PFSK-1 (cell line): ENCODE measurements at regions not wholly inside any gene's neighbourhood (a gene's known extent, or its start where the extent isn't known, plus 50 kb on each side); places are given as distances from the start of the nearest gene placed in this dataset.

Experiments
- FOXP2 ChIP-seq: optimal IDR thresholded peaks from 2 replicates; pipeline ENCODE3; 2011; ENCODE audit warnings: borderline replicate concordance, control low read depth, inconsistent platforms; ENCODE audit not compliant: insufficient read depth; ENCODE audit errors: extremely low read length, extremely low read depth
- POLR2AphosphoS5 ChIP-seq: IDR thresholded peaks from 2 replicates; pipeline ENCODE4 v1.6.1; 2012; ENCODE audit warnings: low read depth, mild to moderate bottlenecking, control low read depth, low read length, moderate library complexity
- REST ChIP-seq, 2 experiments: IDR thresholded peaks; 2 replicates each; pipeline versions ENCODE4 v1.6.1 to v1.8.0; 2011 to 2012; ENCODE audit warnings: low read depth in 2 of 2, low read length in 2 of 2, control low read depth in 1 of 2, inconsistent platforms in 1 of 2, mild to moderate bottlenecking in 1 of 2, moderate library complexity in 1 of 2; ENCODE audit not compliant: insufficient read depth in 1 of 2
- SIN3A ChIP-seq: IDR thresholded peaks from 2 replicates; pipeline ENCODE4 v1.6.1; 2012; ENCODE audit warnings: mild to moderate bottlenecking, low read length, moderate library complexity, borderline replicate concordance; ENCODE audit not compliant: insufficient read depth
- TAF1 ChIP-seq: IDR thresholded peaks from 2 replicates; pipeline ENCODE4 v1.6.1; 2012; ENCODE audit warnings: low read length, control low read depth, borderline replicate concordance; ENCODE audit not compliant: insufficient read depth

- TF ChIP-seq TAF1 (no peak), POLR2AphosphoS5 (no peak), SIN3A (no peak), REST (IDR thresholded peaks at IDR 0.05; ENCODE audit: insufficient read depth in 1 of 2, low read depth in 2 of 2, low read length in 2 of 2) (no peak), FOXP2 (no peak)
Observed at GRCh38 chr4:27844376-27844775, 983.7 kb downstream of the STIM2 start.
